ENCODE measurements at regions not wholly inside any gene's neighbourhood (a gene's known extent, or its start where the extent isn't known, plus 50 kb on each side); places are given as distances from the start of the nearest gene placed in this dataset.

DNA sequence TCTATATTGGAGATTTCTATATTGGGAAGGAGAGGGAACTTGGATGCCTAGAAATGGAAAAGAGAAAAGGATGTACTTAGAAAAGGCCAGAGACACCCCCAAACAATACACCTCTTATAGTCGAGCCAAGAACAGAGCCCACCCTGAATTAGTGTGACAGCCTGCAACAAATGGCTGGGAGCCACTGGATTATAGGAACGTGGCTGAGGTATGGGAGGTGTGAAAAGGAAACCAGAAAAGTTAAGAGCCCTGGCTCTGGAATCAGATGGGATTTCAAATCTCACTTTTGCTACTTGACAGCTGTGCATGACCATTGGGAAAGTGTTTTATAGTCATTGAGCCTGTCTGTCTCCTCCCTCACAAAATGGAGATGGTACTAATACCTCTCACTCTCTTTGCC is 394.0 kb downstream of the ZNF521 start:
- no peak for ATAC-seq
- TF ChIP-seq TCF4 (CRISPR knock-in tag; IDR thresholded peaks at IDR 0.05; ENCODE audit: borderline replicate concordance), result no peak
- TF ChIP-seq ZFP3 (CRISPR knock-in tag; IDR thresholded peaks at IDR 0.05), result no peak
- TF ChIP-seq ZC3H10 (CRISPR knock-in tag; IDR thresholded peaks at IDR 0.05), result no peak
- no peak for TF ChIP-seq SNAI2 (CRISPR knock-in tag; IDR thresholded peaks at IDR 0.05)
- TF ChIP-seq ESRRG (CRISPR knock-in tag; IDR thresholded peaks at IDR 0.05), result no peak
- no peak for TF ChIP-seq OSR1 (CRISPR knock-in tag; IDR thresholded peaks at IDR 0.05)
- TF ChIP-seq ARNTL (CRISPR knock-in tag; IDR thresholded peaks at IDR 0.05; ENCODE audit: borderline replicate concordance, low read depth), result no peak
- TF ChIP-seq, protein P1, sequence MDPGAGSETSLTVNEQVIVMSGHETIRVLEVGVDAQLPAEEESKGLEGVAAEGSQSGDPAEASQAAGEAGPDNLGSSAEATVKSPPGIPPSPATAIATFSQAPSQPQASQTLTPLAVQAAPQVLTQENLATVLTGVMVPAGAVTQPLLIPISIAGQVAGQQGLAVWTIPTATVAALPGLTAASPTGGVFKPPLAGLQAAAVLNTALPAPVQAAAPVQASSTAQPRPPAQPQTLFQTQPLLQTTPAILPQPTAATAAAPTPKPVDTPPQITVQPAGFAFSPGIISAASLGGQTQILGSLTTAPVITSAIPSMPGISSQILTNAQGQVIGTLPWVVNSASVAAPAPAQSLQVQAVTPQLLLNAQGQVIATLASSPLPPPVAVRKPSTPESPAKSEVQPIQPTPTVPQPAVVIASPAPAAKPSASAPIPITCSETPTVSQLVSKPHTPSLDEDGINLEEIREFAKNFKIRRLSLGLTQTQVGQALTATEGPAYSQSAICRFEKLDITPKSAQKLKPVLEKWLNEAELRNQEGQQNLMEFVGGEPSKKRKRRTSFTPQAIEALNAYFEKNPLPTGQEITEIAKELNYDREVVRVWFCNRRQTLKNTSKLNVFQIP (CRISPR knock-in tag; IDR thresholded peaks at IDR 0.05; ENCODE audit: borderline replicate concordance, low read depth), result no peak
- no peak for TF ChIP-seq ISL1 (CRISPR knock-in tag; IDR thresholded peaks at IDR 0.05)
- TF ChIP-seq TOX (CRISPR knock-in tag; IDR thresholded peaks at IDR 0.05; ENCODE audit: borderline replicate concordance), result no peak
- TF ChIP-seq, protein P2, sequence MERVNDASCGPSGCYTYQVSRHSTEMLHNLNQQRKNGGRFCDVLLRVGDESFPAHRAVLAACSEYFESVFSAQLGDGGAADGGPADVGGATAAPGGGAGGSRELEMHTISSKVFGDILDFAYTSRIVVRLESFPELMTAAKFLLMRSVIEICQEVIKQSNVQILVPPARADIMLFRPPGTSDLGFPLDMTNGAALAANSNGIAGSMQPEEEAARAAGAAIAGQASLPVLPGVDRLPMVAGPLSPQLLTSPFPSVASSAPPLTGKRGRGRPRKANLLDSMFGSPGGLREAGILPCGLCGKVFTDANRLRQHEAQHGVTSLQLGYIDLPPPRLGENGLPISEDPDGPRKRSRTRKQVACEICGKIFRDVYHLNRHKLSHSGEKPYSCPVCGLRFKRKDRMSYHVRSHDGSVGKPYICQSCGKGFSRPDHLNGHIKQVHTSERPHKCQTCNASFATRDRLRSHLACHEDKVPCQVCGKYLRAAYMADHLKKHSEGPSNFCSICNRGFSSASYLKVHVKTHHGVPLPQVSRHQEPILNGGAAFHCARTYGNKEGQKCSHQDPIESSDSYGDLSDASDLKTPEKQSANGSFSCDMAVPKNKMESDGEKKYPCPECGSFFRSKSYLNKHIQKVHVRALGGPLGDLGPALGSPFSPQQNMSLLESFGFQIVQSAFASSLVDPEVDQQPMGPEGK (CRISPR knock-in tag; IDR thresholded peaks at IDR 0.05; ENCODE audit: borderline replicate concordance), result no peak
- TF ChIP-seq ZNF8 (CRISPR knock-in tag; IDR thresholded peaks at IDR 0.05), result no peak
- TF ChIP-seq GLIS3 (CRISPR knock-in tag; IDR thresholded peaks at IDR 0.05), result no peak
- TF ChIP-seq BACH2 (CRISPR knock-in tag; IDR thresholded peaks at IDR 0.05; ENCODE audit: borderline replicate concordance), result no peak
- no peak for TF ChIP-seq RARB (CRISPR knock-in tag; IDR thresholded peaks at IDR 0.05)
- TF ChIP-seq ZNF565 (CRISPR knock-in tag; conservative IDR thresholded peaks at IDR 0.05; ENCODE audit: low read depth), result no peak

DNA sequence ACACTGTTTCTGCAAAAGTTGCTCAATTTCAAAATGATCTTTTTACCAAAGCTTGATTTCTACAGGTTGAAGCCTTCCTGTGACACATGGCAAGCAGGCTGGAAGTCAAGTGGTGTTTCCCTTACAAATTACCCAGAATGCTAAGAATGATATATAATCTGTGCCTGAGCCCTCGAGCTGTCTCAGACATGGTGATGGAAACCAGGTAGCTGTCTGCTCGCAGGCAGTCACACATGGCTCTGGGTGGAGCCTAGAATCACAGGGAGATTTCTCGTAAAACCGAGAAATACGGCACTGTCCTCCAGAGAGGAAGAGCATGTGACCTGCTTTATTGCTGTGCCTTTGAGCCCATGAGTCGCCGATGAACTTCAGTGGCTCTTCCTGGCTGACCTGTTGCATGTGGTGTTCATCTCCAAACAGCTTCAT is 392.9 kb downstream of the ZNF521 start:
- TF ChIP-seq TCF4 (CRISPR knock-in tag; IDR thresholded peaks at IDR 0.05; ENCODE audit: borderline replicate concordance), result peak; percentile 45; the same call in 1 of the 2 replicates
- no peak for TF ChIP-seq ESRRG (CRISPR knock-in tag; IDR thresholded peaks at IDR 0.05)
- peak; percentile 44; the same call in 1 of the 3 replicates for ATAC-seq

DNA sequence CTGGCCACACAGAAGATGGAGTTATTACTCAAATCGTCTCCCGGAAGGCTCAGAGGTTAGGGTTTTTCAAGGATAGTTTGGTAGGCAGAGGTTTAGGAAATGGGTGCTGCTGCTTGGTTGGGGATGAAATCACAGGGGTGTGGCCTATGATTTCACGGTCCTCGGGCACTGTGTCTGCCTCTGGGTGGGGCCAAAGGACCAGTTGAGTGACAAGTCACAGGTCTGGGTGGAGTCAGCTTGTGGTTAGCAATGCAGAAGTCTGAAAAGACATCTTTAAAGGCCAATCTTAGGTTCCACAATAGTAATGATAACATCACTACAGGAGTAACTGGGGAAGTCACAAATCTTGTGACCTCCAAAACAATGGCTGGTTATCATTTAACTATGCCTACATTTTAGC is 387.8 kb downstream of the ZNF521 start:
- ATAC-seq, result no peak
- TF ChIP-seq ZNF70 (CRISPR knock-in tag; IDR thresholded peaks at IDR 0.05), result no peak
- TF ChIP-seq RARB (CRISPR knock-in tag; IDR thresholded peaks at IDR 0.05), result no peak
- no peak for TF ChIP-seq ZFP30 (CRISPR knock-in tag; IDR thresholded peaks at IDR 0.05)
- no peak for TF ChIP-seq ZFP3 (CRISPR knock-in tag; IDR thresholded peaks at IDR 0.05)
- no peak for TF ChIP-seq PPARA (CRISPR knock-in tag; IDR thresholded peaks at IDR 0.05; ENCODE audit: borderline replicate concordance)
- TF ChIP-seq, protein P3, sequence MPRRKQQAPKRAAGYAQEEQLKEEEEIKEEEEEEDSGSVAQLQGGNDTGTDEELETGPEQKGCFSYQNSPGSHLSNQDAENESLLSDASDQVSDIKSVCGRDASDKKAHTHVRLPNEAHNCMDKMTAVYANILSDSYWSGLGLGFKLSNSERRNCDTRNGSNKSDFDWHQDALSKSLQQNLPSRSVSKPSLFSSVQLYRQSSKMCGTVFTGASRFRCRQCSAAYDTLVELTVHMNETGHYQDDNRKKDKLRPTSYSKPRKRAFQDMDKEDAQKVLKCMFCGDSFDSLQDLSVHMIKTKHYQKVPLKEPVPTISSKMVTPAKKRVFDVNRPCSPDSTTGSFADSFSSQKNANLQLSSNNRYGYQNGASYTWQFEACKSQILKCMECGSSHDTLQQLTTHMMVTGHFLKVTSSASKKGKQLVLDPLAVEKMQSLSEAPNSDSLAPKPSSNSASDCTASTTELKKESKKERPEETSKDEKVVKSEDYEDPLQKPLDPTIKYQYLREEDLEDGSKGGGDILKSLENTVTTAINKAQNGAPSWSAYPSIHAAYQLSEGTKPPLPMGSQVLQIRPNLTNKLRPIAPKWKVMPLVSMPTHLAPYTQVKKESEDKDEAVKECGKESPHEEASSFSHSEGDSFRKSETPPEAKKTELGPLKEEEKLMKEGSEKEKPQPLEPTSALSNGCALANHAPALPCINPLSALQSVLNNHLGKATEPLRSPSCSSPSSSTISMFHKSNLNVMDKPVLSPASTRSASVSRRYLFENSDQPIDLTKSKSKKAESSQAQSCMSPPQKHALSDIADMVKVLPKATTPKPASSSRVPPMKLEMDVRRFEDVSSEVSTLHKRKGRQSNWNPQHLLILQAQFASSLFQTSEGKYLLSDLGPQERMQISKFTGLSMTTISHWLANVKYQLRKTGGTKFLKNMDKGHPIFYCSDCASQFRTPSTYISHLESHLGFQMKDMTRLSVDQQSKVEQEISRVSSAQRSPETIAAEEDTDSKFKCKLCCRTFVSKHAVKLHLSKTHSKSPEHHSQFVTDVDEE (CRISPR knock-in tag; IDR thresholded peaks at IDR 0.05), result no peak
- TF ChIP-seq, protein P4, sequence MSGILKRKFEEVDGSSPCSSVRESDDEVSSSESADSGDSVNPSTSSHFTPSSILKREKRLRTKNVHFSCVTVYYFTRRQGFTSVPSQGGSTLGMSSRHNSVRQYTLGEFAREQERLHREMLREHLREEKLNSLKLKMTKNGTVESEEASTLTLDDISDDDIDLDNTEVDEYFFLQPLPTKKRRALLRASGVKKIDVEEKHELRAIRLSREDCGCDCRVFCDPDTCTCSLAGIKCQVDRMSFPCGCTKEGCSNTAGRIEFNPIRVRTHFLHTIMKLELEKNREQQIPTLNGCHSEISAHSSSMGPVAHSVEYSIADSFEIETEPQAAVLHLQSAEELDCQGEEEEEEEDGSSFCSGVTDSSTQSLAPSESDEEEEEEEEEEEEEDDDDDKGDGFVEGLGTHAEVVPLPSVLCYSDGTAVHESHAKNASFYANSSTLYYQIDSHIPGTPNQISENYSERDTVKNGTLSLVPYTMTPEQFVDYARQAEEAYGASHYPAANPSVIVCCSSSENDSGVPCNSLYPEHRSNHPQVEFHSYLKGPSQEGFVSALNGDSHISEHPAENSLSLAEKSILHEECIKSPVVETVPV (CRISPR knock-in tag; IDR thresholded peaks at IDR 0.05), result no peak
- no peak for TF ChIP-seq ESRRG (CRISPR knock-in tag; IDR thresholded peaks at IDR 0.05)
- no peak for TF ChIP-seq ZNF8 (CRISPR knock-in tag; IDR thresholded peaks at IDR 0.05)
- TF ChIP-seq ARNTL (CRISPR knock-in tag; IDR thresholded peaks at IDR 0.05; ENCODE audit: borderline replicate concordance, low read depth), result no peak
- no peak for TF ChIP-seq TCF4 (CRISPR knock-in tag; IDR thresholded peaks at IDR 0.05; ENCODE audit: borderline replicate concordance)
- TF ChIP-seq, protein P1 (CRISPR knock-in tag; IDR thresholded peaks at IDR 0.05; ENCODE audit: borderline replicate concordance, low read depth), result no peak
- no peak for TF ChIP-seq BACH2 (CRISPR knock-in tag; IDR thresholded peaks at IDR 0.05; ENCODE audit: borderline replicate concordance)
- no peak for TF ChIP-seq ISL1 (CRISPR knock-in tag; IDR thresholded peaks at IDR 0.05)
- no peak for TF ChIP-seq ZNF565 (CRISPR knock-in tag; conservative IDR thresholded peaks at IDR 0.05; ENCODE audit: low read depth)

Measured in SK-N-SH treated with all-trans-retinoic acid at 6 μM for 48 hours (cell line).